OCI-LY3 (cell line): ENCODE measurements at regions not wholly inside any gene's neighbourhood (a gene's known extent, or its start where the extent isn't known, plus 50 kb on each side); places are given as distances from the start of the nearest gene placed in this dataset.

Source experiments
- CTCF ChIP-seq: fragments of 200-600, 300-600 bp; sonication (generic); IDR thresholded peaks from 2 replicates; pipeline ENCODE4 v1.5.1; 2014; ENCODE audit warnings: antibody characterized with exemption, low read length, low read depth
- EZH2phosphoT487 ChIP-seq: fragments of 200-600 bp; shearing (Covaris generic); IDR thresholded peaks from 2 replicates; pipeline ENCODE4 v1.6.1; 2018; ENCODE audit warnings: antibody characterized with exemption, mixed run types, low read depth

DNA sequence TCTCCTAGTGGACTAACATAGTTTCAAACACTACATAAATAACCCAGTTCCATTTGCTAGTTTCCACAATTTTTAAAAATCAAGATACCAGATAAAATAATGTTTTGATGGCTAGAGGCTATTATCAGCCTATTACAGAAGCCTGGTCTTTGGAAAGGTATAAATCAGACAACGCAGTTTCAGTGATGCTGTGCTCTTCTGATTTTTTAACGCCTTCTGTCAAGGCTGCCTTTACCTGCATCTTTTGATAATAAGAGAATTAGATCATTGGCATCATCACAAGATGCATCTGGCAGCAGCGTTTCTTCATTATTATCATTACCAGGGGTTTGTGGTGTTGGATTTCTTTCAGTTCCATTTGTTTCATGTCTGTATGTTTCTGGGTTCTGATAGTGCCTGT, 268.7 kb downstream of the MTX2 start:
- TF ChIP-seq CTCF (no peak), EZH2phosphoT487 (no peak)
